ENCODE measurements at regions not wholly inside any gene's neighbourhood (a gene's known extent, or its start where the extent isn't known, plus 50 kb on each side); places are given as distances from the start of the nearest gene placed in this dataset.

DNA sequence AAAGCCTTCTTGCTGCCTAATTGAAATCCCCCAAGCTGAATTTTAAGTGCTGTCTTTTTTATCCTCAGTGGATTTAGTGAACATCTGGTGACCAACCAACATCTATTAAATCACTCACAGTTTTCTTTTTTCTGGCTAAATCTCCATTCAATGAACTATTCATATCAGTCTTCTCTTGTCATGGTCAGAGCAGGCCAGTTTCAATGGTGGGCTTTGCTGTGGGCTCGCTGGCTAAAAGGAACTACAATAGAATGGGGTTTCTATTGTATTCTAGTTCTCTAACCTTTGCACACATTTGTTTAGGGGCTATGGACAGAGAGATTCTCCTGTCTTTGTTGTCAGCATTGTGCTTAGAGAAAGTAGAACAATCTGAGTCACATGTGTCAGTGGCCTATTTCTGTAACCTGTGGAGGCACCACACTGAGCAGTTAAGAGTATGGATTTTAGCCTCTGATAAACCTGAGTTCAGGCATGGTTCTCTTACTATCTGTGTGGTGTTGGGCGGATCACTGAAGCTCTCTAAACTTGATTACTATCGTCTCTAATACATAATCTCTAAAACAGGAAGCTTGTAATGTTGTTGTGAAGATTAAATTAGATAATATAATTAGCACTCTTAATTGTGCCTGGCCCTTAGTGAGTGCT is 94.2 kb upstream of the CADM1 start:
- TF ChIP-seq, protein P1, sequence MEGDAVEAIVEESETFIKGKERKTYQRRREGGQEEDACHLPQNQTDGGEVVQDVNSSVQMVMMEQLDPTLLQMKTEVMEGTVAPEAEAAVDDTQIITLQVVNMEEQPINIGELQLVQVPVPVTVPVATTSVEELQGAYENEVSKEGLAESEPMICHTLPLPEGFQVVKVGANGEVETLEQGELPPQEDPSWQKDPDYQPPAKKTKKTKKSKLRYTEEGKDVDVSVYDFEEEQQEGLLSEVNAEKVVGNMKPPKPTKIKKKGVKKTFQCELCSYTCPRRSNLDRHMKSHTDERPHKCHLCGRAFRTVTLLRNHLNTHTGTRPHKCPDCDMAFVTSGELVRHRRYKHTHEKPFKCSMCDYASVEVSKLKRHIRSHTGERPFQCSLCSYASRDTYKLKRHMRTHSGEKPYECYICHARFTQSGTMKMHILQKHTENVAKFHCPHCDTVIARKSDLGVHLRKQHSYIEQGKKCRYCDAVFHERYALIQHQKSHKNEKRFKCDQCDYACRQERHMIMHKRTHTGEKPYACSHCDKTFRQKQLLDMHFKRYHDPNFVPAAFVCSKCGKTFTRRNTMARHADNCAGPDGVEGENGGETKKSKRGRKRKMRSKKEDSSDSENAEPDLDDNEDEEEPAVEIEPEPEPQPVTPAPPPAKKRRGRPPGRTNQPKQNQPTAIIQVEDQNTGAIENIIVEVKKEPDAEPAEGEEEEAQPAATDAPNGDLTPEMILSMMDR (IDR thresholded peaks at IDR 0.05): no peak
- TF ChIP-seq POLR2A (IDR thresholded peaks at IDR 0.05): no peak
